ENCODE measurements at regions not wholly inside any gene's neighbourhood (a gene's known extent, or its start where the extent isn't known, plus 50 kb on each side); places are given as distances from the start of the nearest gene placed in this dataset.

GRCh38 chr10:2012209-2012608 is 274.9 kb upstream of the ADARB2 start:
- no peaks in the 10 kb centered on the region for H3K4me1 ChIP-seq
- intact Hi-C loops (cut with DNase I): no loop called here
- H3K27ac ChIP-seq: no peak overlapping the region
- 72 to 78% (median 77%) methylated on average over 5 of the region's 5 CpGs for WGBS, 3 donors
- no peaks in the 10 kb centered on the region for H3K36me3 ChIP-seq (ENCODE audit: insufficient read depth in 1 of 2, low read depth in 1 of 2)
- H3K9me3 ChIP-seq: no peaks in the 10 kb centered on the region
- DNase-seq: no peak
- no peak for TF ChIP-seq CTCF (IDR thresholded peaks at IDR 0.05)
- H3K4me3 ChIP-seq: no peak overlapping the region
- no peak for ATAC-seq
- H3K27me3 ChIP-seq (ENCODE audit: insufficient read depth in 3 of 3, low read length in 2 of 3): no peaks in the 10 kb centered on the region

GRCh38 chr10:2011106-2011716 is 273.9 kb upstream of the ADARB2 start:
- intact Hi-C loops (cut with DNase I): no loop called here
- no peaks in the 10 kb centered on the region for H3K9me3 ChIP-seq
- WGBS, 3 donors: 64 to 71% (median 65%) methylated on average over 12 to 14 of the region's 14 CpGs
- no peak for TF ChIP-seq CTCF (IDR thresholded peaks at IDR 0.05)
- ATAC-seq: no peak
- no peaks in the 10 kb centered on the region for H3K36me3 ChIP-seq (ENCODE audit: insufficient read depth in 1 of 2, low read depth in 1 of 2)
- no peak for DNase-seq
- H3K27me3 ChIP-seq (ENCODE audit: insufficient read depth in 3 of 3, low read length in 2 of 3): no peaks in the 10 kb centered on the region
- H3K27ac ChIP-seq: no peak overlapping the region
- H3K4me1 ChIP-seq: no peaks in the 10 kb centered on the region
- no peak overlapping the region for H3K4me3 ChIP-seq

- 88 to 92% (median 91%) methylated on average over 8 of the region's 8 CpGs for WGBS, 3 donors
- Histone ChIP-seq H3K9me3 (no peaks in the 10 kb centered on the region), H3K4me3 (no peak overlapping the region), H3K27me3 (ENCODE audit: insufficient read depth in 3 of 3, low read length in 2 of 3) (no peaks in the 10 kb centered on the region), H3K36me3 (ENCODE audit: insufficient read depth in 1 of 2, low read depth in 1 of 2) (no peaks in the 10 kb centered on the region), H3K27ac (no peak overlapping the region), H3K4me1 (no peaks in the 10 kb centered on the region)
- DNase-seq: no peak
- no peak for TF ChIP-seq CTCF (IDR thresholded peaks at IDR 0.05)
- intact Hi-C loops (cut with DNase I): no loop called here
- no peak for ATAC-seq
Observed at GRCh38 chr10:2005546-2005945, 268.2 kb upstream of the ADARB2 start.

- 87 to 91% (median 90%) methylated on average over 10 of the region's 10 CpGs for WGBS, 3 donors
- Histone ChIP-seq H3K36me3 (ENCODE audit: insufficient read depth in 1 of 2, low read depth in 1 of 2) (no peaks in the 10 kb centered on the region), H3K4me1 (no peaks in the 10 kb centered on the region), H3K9me3 (no peaks in the 10 kb centered on the region), H3K4me3 (no peak overlapping the region), H3K27me3 (ENCODE audit: insufficient read depth in 3 of 3, low read length in 2 of 3) (no peaks in the 10 kb centered on the region), H3K27ac (no peak overlapping the region)
- no peak for ATAC-seq
- intact Hi-C loops (cut with DNase I): no loop called here
- no peak for DNase-seq
- no peak for TF ChIP-seq CTCF (IDR thresholded peaks at IDR 0.05)
Observed at GRCh38 chr10:1992930-1993329, 255.6 kb upstream of the ADARB2 start.

GRCh38 chr10:1989090-1989489 is 251.8 kb upstream of the ADARB2 start:
- H3K27ac ChIP-seq: no peak overlapping the region
- H3K4me3 ChIP-seq: no peak overlapping the region
- no peaks in the 10 kb centered on the region for H3K27me3 ChIP-seq (ENCODE audit: insufficient read depth in 3 of 3, low read length in 2 of 3)
- no peak for DNase-seq
- H3K9me3 ChIP-seq: no peaks in the 10 kb centered on the region
- H3K4me1 ChIP-seq: no peaks in the 10 kb centered on the region
- no peak for ATAC-seq
- intact Hi-C loops (cut with DNase I): no loop called here
- no peaks in the 10 kb centered on the region for H3K36me3 ChIP-seq (ENCODE audit: insufficient read depth in 1 of 2, low read depth in 1 of 2)
- WGBS, 3 donors: 82 to 86% (median 86%) methylated on average over 5 of the region's 5 CpGs
- TF ChIP-seq CTCF (IDR thresholded peaks at IDR 0.05): no peak
